ENCODE measurements at regions not wholly inside any gene's neighbourhood (a gene's known extent, or its start where the extent isn't known, plus 50 kb on each side); places are given as distances from the start of the nearest gene placed in this dataset.
"Not testable (repeated sequence)": the region's sequence is repeated elsewhere in the genome, so short reads cannot be mapped to it uniquely, and the experiment has no call there.

- H3K4me3 ChIP-seq (ENCODE audit: low read depth in 1 of 3, low read length in 3 of 3); H3K36me3 ChIP-seq (ENCODE audit: control insufficient read depth in 3 of 3, insufficient read depth in 2 of 3, low read depth in 1 of 3, low read length in 3 of 3); FAIRE-seq; DNase-seq; H3K27me3 ChIP-seq (ENCODE audit: control insufficient read depth in 3 of 3, insufficient read depth in 3 of 3, low read length in 3 of 3); H3K9me3 ChIP-seq (ENCODE audit: control insufficient read depth in 2 of 2, insufficient read depth in 1 of 2, low read depth in 1 of 2, low read length in 1 of 2); H3K27ac ChIP-seq (ENCODE audit: low read depth in 1 of 3, low read length in 2 of 3): not testable (repeated sequence)
- H3K4me1 ChIP-seq (ENCODE audit: control insufficient read depth in 3 of 3, insufficient read depth in 2 of 3, low read depth in 1 of 3, low read length in 2 of 3): peaks cover 0 to 19% (median 0%) of the 10 kb centered on the region in 3 donors
- 73 to 88% (median 81%) methylated on average over 9 of the region's 9 CpGs for WGBS, 3 donors
Observed at GRCh38 chr12:25688851-25689250, 135.8 kb upstream of the LMNTD1 start.

GRCh38 chr12:25689996-25690501, 137.0 kb upstream of the LMNTD1 start:
- no peak for FAIRE-seq
- Histone ChIP-seq H3K9me3 (ENCODE audit: control insufficient read depth in 2 of 2, insufficient read depth in 1 of 2, low read depth in 1 of 2, low read length in 1 of 2) (no peaks in the 10 kb centered on the region), H3K4me1 (ENCODE audit: control insufficient read depth in 3 of 3, insufficient read depth in 2 of 3, low read depth in 1 of 3, low read length in 2 of 3) (peaks cover 0 to 19% (median 0%) of the 10 kb centered on the region in 3 donors), H3K4me3 (ENCODE audit: low read depth in 1 of 3, low read length in 3 of 3) (no peak overlapping the region), H3K27me3 (ENCODE audit: control insufficient read depth in 3 of 3, insufficient read depth in 3 of 3, low read length in 3 of 3) (no peaks in the 10 kb centered on the region), H3K27ac (ENCODE audit: low read depth in 1 of 3, low read length in 2 of 3) (no peak overlapping the region), H3K36me3 (ENCODE audit: control insufficient read depth in 3 of 3, insufficient read depth in 2 of 3, low read depth in 1 of 3, low read length in 3 of 3) (no peaks in the 10 kb centered on the region)
- peak; percentile 3 to 6 for DNase-seq
- 18 to 63% (median 44%) methylated on average over 5 of the region's 5 CpGs for WGBS, 3 donors

- Histone ChIP-seq H3K4me3 (ENCODE audit: low read depth in 1 of 3, low read length in 3 of 3) (no peak overlapping the region), H3K36me3 (ENCODE audit: control insufficient read depth in 3 of 3, insufficient read depth in 2 of 3, low read depth in 1 of 3, low read length in 3 of 3) (no peaks in the 10 kb centered on the region), H3K27me3 (ENCODE audit: control insufficient read depth in 3 of 3, insufficient read depth in 3 of 3, low read length in 3 of 3) (no peaks in the 10 kb centered on the region), H3K9me3 (ENCODE audit: control insufficient read depth in 2 of 2, insufficient read depth in 1 of 2, low read depth in 1 of 2, low read length in 1 of 2) (no peaks in the 10 kb centered on the region), H3K27ac (ENCODE audit: low read depth in 1 of 3, low read length in 2 of 3) (peak overlapping the region in 1 of 3 donors; percentile 75), H3K4me1 (ENCODE audit: control insufficient read depth in 3 of 3, insufficient read depth in 2 of 3, low read depth in 1 of 3, low read length in 2 of 3) (peaks cover 0 to 19% (median 0%) of the 10 kb centered on the region in 3 donors)
- FAIRE-seq (no peak), DNase-seq (no peak)
- 57 to 73% (median 66%) methylated on average over 8 of the region's 8 CpGs for WGBS, 3 donors
Observed at GRCh38 chr12:25690996-25691864, 138.1 kb upstream of the LMNTD1 start.

GRCh38 chr12:25691865-25692114, 138.7 kb upstream of the LMNTD1 start:
- FAIRE-seq (no peak), DNase-seq (no peak)
- Histone ChIP-seq H3K9me3 (ENCODE audit: control insufficient read depth in 2 of 2, insufficient read depth in 1 of 2, low read depth in 1 of 2, low read length in 1 of 2) (peaks cover 0 to 4% of the 10 kb centered on the region in 2 donors), H3K4me3 (ENCODE audit: low read depth in 1 of 3, low read length in 3 of 3) (no peak overlapping the region), H3K36me3 (ENCODE audit: control insufficient read depth in 3 of 3, insufficient read depth in 2 of 3, low read depth in 1 of 3, low read length in 3 of 3) (no peaks in the 10 kb centered on the region), H3K27ac (ENCODE audit: low read depth in 1 of 3, low read length in 2 of 3) (peak overlapping the region in 1 of 3 donors; percentile 75), H3K4me1 (ENCODE audit: control insufficient read depth in 3 of 3, insufficient read depth in 2 of 3, low read depth in 1 of 3, low read length in 2 of 3) (peaks cover 0 to 19% (median 0%) of the 10 kb centered on the region in 3 donors), H3K27me3 (ENCODE audit: control insufficient read depth in 3 of 3, insufficient read depth in 3 of 3, low read length in 3 of 3) (no peaks in the 10 kb centered on the region)
- WGBS, 3 donors: 59 to 82% (median 70%) methylated on average over 4 of the region's 4 CpGs

DNA sequence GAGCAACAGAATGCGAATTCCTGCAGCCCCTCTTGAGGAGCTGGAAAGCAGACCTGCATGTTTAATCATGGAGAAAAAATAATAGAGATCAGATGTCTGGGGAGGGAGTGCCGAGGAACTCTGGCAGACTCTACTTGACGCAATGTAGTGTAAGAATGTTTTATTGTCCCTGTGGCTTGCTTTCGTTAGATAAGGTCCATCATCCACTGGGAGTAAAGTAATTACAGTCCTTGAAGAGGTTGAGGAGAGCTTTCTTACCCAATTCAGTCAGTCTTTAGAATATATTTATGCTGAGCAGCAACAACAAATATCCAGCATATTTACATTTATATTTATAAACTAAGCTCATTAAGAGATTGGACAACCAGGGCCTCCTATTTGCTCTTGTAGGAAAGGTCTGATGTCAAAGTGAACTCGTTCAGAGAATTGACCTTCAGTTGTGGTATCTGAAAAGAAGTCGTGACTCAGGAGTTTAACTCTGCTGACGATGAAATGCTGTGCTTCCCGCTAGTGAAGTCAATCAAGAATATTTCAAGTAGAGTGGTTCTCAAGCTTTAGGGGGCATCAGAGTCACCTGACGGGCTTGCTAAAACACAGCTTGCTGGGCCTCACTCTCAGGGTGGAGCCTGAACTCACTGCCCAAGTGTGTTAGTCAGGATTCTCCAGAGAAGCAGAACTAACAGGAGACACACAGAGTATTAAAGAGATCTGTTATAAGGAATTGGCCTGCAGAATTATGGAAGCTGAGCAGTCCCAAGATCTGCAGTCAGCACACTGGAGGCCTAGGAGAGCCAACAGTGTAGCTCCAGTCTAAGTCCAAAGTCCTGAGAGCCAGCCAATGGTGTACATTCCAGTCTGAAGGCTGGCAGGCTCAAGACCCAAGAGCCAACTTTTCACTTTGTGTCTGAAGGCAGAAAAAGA, 139.3 kb upstream of the LMNTD1 start:
- Histone ChIP-seq H3K4me3 (ENCODE audit: low read depth in 1 of 3, low read length in 3 of 3) (no peak overlapping the region), H3K4me1 (ENCODE audit: control insufficient read depth in 3 of 3, insufficient read depth in 2 of 3, low read depth in 1 of 3, low read length in 2 of 3) (peaks cover 0 to 19% (median 0%) of the 10 kb centered on the region in 3 donors), H3K9me3 (ENCODE audit: control insufficient read depth in 2 of 2, insufficient read depth in 1 of 2, low read depth in 1 of 2, low read length in 1 of 2) (peaks cover 0 to 4% of the 10 kb centered on the region in 2 donors), H3K36me3 (ENCODE audit: control insufficient read depth in 3 of 3, insufficient read depth in 2 of 3, low read depth in 1 of 3, low read length in 3 of 3) (no peaks in the 10 kb centered on the region), H3K27ac (ENCODE audit: low read depth in 1 of 3, low read length in 2 of 3) (peak overlapping the region in 1 of 3 donors; percentile 75), H3K27me3 (ENCODE audit: control insufficient read depth in 3 of 3, insufficient read depth in 3 of 3, low read length in 3 of 3) (no peaks in the 10 kb centered on the region)
- peak; percentile 19 to 77 for DNase-seq
- FAIRE-seq: no peak
- 34 to 70% (median 49%) methylated on average over 9 of the region's 9 CpGs for WGBS, 3 donors

- Histone ChIP-seq H3K27ac (ENCODE audit: low read depth in 1 of 3, low read length in 2 of 3) (no peak overlapping the region), H3K9me3 (ENCODE audit: control insufficient read depth in 2 of 2, insufficient read depth in 1 of 2, low read depth in 1 of 2, low read length in 1 of 2) (peaks cover 0 to 4% of the 10 kb centered on the region in 2 donors), H3K27me3 (ENCODE audit: control insufficient read depth in 3 of 3, insufficient read depth in 3 of 3, low read length in 3 of 3) (no peaks in the 10 kb centered on the region), H3K36me3 (ENCODE audit: control insufficient read depth in 3 of 3, insufficient read depth in 2 of 3, low read depth in 1 of 3, low read length in 3 of 3) (no peaks in the 10 kb centered on the region), H3K4me3 (ENCODE audit: low read depth in 1 of 3, low read length in 3 of 3) (no peak overlapping the region), H3K4me1 (ENCODE audit: control insufficient read depth in 3 of 3, insufficient read depth in 2 of 3, low read depth in 1 of 3, low read length in 2 of 3) (peaks cover 0 to 19% (median 0%) of the 10 kb centered on the region in 3 donors)
- WGBS, 3 donors: 53 to 60% (median 58%) methylated on average over 7 of the region's 7 CpGs
- DNase-seq (peak in 1 of 2 donors; percentile 42), FAIRE-seq (no peak)
Observed at GRCh38 chr12:25694072-25694471, 141.0 kb upstream of the LMNTD1 start.

DNA sequence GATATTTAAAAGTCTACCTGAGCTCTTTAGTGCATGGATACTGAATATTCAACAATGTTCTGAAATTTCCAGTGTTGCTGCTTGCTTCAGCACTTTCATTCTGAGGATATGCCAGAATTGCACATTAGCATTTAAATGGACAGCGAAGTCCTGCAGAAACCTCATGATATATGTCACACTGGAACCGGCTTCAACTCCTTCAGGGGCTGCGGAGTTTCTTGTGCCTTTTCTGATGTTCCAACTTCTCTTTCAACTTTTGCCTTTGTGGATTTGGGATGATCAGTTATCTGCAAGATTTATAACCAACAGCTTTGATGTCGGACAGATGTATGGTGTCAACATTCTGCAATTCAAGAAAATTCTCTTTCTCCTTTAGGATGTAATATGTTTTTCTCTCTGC, 142.5 kb upstream of the LMNTD1 start:
- no peak for FAIRE-seq
- DNase-seq: no peak
- H3K27me3 ChIP-seq (ENCODE audit: control insufficient read depth in 3 of 3, insufficient read depth in 3 of 3, low read length in 3 of 3): no peaks in the 10 kb centered on the region
- H3K27ac ChIP-seq (ENCODE audit: low read depth in 1 of 3, low read length in 2 of 3): no peak overlapping the region
- H3K36me3 ChIP-seq (ENCODE audit: control insufficient read depth in 3 of 3, insufficient read depth in 2 of 3, low read depth in 1 of 3, low read length in 3 of 3): no peaks in the 10 kb centered on the region
- WGBS, 3 donors: 78 to 91% (median 87%) methylated on average over 4 of the region's 4 CpGs
- no peak overlapping the region for H3K4me3 ChIP-seq (ENCODE audit: low read depth in 1 of 3, low read length in 3 of 3)
- peaks cover 0 to 19% (median 0%) of the 10 kb centered on the region in 3 donors for H3K4me1 ChIP-seq (ENCODE audit: control insufficient read depth in 3 of 3, insufficient read depth in 2 of 3, low read depth in 1 of 3, low read length in 2 of 3)
- peaks cover 0 to 4% of the 10 kb centered on the region in 2 donors for H3K9me3 ChIP-seq (ENCODE audit: control insufficient read depth in 2 of 2, insufficient read depth in 1 of 2, low read depth in 1 of 2, low read length in 1 of 2)

- Histone ChIP-seq H3K27me3 (ENCODE audit: control insufficient read depth in 3 of 3, insufficient read depth in 3 of 3, low read length in 3 of 3) (no peaks in the 10 kb centered on the region), H3K4me3 (ENCODE audit: low read depth in 1 of 3, low read length in 3 of 3) (no peak overlapping the region), H3K4me1 (ENCODE audit: control insufficient read depth in 3 of 3, insufficient read depth in 2 of 3, low read depth in 1 of 3, low read length in 2 of 3) (no peaks in the 10 kb centered on the region), H3K9me3 (ENCODE audit: control insufficient read depth in 2 of 2, insufficient read depth in 1 of 2, low read depth in 1 of 2, low read length in 1 of 2) (peaks cover 0 to 4% of the 10 kb centered on the region in 2 donors), H3K36me3 (ENCODE audit: control insufficient read depth in 3 of 3, insufficient read depth in 2 of 3, low read depth in 1 of 3, low read length in 3 of 3) (no peaks in the 10 kb centered on the region), H3K27ac (ENCODE audit: low read depth in 1 of 3, low read length in 2 of 3) (no peak overlapping the region)
- FAIRE-seq (no peak), DNase-seq (no peak)
- WGBS, 3 donors: 73 to 92% (median 80%) methylated on average over 2 of the region's 2 CpGs
Observed at GRCh38 chr12:25698772-25699171, 145.7 kb upstream of the LMNTD1 start.
